ENCODE measurements at regions not wholly inside any gene's neighbourhood (a gene's known extent, or its start where the extent isn't known, plus 50 kb on each side); places are given as distances from the start of the nearest gene placed in this dataset.
A peak's percentile ranks its signal among the peaks of the same experiment; 100 is the strongest.

DNA sequence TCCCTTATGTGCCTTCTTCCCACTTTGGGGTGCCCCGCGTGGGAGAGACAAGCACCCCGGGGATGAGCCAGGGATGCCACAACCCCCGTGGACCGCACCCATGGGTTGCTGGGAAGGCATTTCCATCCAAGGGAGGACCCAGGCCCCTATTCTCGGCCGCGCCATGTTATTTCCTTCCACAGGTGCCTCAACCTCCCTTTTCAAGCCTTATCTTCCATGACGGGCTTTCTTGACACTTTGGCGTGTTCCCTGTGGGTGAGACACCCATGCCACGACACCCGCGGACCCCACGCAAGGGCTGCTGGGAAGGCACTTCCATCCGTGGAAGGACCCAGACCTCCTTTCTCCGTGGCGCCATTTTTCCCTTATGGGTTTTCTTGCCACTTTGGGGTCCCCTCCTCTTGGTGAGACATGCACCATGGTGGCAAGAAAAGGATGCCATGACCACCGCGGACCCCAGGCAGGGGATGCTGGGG is 269.2 kb downstream of the ALG10 start:
- no peak overlapping the region for H3K4me3 ChIP-seq (ENCODE audit: low read depth, low read length)
- no peak for DNase-seq (ENCODE audit: low read depth)
- TF ChIP-seq CTCF (IDR thresholded peaks at IDR 0.05; ENCODE audit: low read depth, low read length) (no peak), POLR2A (IDR thresholded peaks at IDR 0.05; ENCODE audit: extremely low read depth, insufficient read length) (no peak), MYC (IDR thresholded peaks at IDR 0.05; ENCODE audit: low read depth, low read length) (no peak)

DNA sequence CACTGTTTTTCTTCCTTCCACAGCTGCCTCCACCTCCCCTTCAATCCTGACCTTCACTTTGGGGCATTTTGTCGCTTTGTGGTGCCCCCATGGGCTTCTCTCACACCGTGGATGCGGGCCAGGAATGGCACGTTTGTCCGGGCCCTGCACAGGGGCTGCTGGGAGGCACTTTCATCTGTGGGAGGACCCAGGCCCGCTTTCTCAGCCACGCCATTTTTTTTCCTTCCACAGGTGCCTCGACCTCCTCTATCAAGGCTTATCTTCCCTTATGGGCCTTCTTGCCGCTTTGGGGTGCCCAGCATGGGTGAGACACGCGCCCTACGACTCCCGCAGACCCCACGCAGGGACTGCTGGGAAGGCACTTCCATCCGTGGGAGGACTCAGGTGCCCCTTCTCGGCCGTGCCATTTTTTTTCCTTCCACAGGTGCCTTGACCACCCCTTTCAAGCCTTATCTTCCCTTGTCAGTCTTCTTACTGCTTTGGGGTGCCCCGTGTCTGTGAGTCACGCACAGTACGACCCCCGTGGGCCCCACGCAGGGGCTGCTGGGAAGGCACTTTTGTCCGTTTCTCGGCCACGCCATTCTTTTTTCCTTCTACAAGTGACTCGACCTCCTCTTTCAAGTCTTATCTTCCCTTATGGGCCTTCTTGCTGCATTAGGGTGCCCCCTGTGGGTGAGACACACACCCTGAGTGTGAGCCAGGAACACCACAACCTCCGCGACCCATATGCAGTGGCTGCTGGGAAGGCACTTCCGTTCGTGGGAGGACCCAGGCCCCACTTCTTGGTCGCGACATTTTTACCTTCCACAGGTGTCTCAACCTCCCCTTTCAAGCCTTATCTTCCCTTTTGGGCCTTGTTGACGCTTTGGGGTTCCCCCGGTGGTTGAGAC is 270.7 kb downstream of the ALG10 start:
- TF ChIP-seq POLR2A (IDR thresholded peaks at IDR 0.05; ENCODE audit: extremely low read depth, insufficient read length) (no peak), CTCF (IDR thresholded peaks at IDR 0.05; ENCODE audit: low read depth, low read length) (peak; percentile 43)
- H3K4me3 ChIP-seq (ENCODE audit: low read depth, low read length) = no peak overlapping the region
- peak; percentile 31 for DNase-seq (ENCODE audit: low read depth)

- TF ChIP-seq POLR2A (IDR thresholded peaks at IDR 0.05; ENCODE audit: extremely low read depth, insufficient read length) = no peak
- DNase-seq (ENCODE audit: low read depth) = no peak
- H3K4me3 ChIP-seq (ENCODE audit: low read depth, low read length) = no peak overlapping the region
Measured at GRCh38 chr12:34294137-34294536, 271.8 kb downstream of the ALG10 start.

GRCh38 chr12:34294671-34295365 is 272.5 kb downstream of the ALG10 start:
- TF ChIP-seq, protein P1, sequence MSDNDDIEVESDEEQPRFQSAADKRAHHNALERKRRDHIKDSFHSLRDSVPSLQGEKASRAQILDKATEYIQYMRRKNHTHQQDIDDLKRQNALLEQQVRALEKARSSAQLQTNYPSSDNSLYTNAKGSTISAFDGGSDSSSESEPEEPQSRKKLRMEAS (IDR thresholded peaks at IDR 0.05; ENCODE audit: low read depth, low read length) = no peak
- TF ChIP-seq POLR2A (IDR thresholded peaks at IDR 0.05; ENCODE audit: extremely low read depth, insufficient read length) = no peak
- TF ChIP-seq MYC (IDR thresholded peaks at IDR 0.05; ENCODE audit: low read depth, low read length) = no peak
- TF ChIP-seq CTCF (IDR thresholded peaks at IDR 0.05; ENCODE audit: low read depth, low read length) = no peak
- no peak for DNase-seq (ENCODE audit: low read depth)
- H3K4me3 ChIP-seq (ENCODE audit: low read depth, low read length) = no peak overlapping the region

- no peak for TF ChIP-seq MYC (IDR thresholded peaks at IDR 0.05; ENCODE audit: low read depth, low read length)
- TF ChIP-seq, protein P1 (IDR thresholded peaks at IDR 0.05; ENCODE audit: low read depth, low read length) = no peak
- TF ChIP-seq CTCF (IDR thresholded peaks at IDR 0.05; ENCODE audit: low read depth, low read length) = no peak
- TF ChIP-seq POLR2A (IDR thresholded peaks at IDR 0.05; ENCODE audit: extremely low read depth, insufficient read length) = no peak
- H3K4me3 ChIP-seq (ENCODE audit: low read depth, low read length) = no peak overlapping the region
- no peak for DNase-seq (ENCODE audit: low read depth)
Measured at GRCh38 chr12:34295366-34296142, 273.3 kb downstream of the ALG10 start.
